PC-3 (cell line): ENCODE measurements at regions not wholly inside any gene's neighbourhood (a gene's known extent, or its start where the extent isn't known, plus 50 kb on each side); places are given as distances from the start of the nearest gene placed in this dataset.
"Not testable (repeated sequence)": the region's sequence is repeated elsewhere in the genome, so short reads cannot be mapped to it uniquely, and the experiment has no call there.

Experiments used
- ATAC-seq: fragments of 200-7000 bp; cut with Tn5 transposase; 2 replicates; pipeline ENCODE4 v1.9.1; 2020; ENCODE audit warnings: mild to moderate bottlenecking, moderate library complexity
- BruUV-seq: library from RNA; stranded (reverse); fragments of 400-500 nt; replicated peaks from 2 replicates; lab custom pipeline; 2021; lab: Mats Ljungman, UMichigan
- CTCF ChIA-PET: fragments of 300-600 bp; sonication (Branson Sonifier 250); formaldehyde crosslinking; loops from one replicate; lab custom pipeline; 2022; ENCODE audit warnings: antibody characterized with exemption; lab: Charles Lee
- POLR2A ChIA-PET: fragments of 300-600 bp; sonication (Branson Sonifier 250); formaldehyde crosslinking; loops from one replicate; lab custom pipeline; 2022; ENCODE audit warnings: antibody characterized with exemption; ENCODE audit not compliant: unreplicated experiment; lab: Charles Lee
- DNase-seq: peaks from one replicate; pipeline ENCODE4 v3.0.0-alpha.2; 2015
- H2AFZ ChIP-seq: fragments of 300-600 bp; sonication (generic); 2 replicates; pipeline ENCODE4 v1.6.0; 2016; ENCODE audit warnings: antibody characterized with exemption, low read length
- H3F3A ChIP-seq: fragments of 300-600 bp; sonication (generic); one replicate; pipeline ENCODE4 v1.6.0; 2017; ENCODE audit warnings: antibody characterized with exemption, low read length, control low read depth, mild to moderate bottlenecking; ENCODE audit not compliant: unreplicated experiment
- H3K27ac ChIP-seq: fragments of 300-600 bp; sonication (generic); 2 replicates; pipeline ENCODE4 v1.5.1; 2016; ENCODE audit warnings: mild to moderate bottlenecking, low read length
- H3K27me3 ChIP-seq: fragments of 300-600 bp; sonication (generic); 2 replicates; pipeline ENCODE4 v1.6.1; 2016; ENCODE audit warnings: low read length, mixed read lengths
- H3K36me3 ChIP-seq: fragments of 300-600 bp; sonication (generic); 2 replicates; pipeline ENCODE4 v1.6.1; 2016; ENCODE audit warnings: low read depth, mixed run types, low read length, mixed read lengths
- H3K4me1 ChIP-seq: fragments of 300-600 bp; sonication (generic); 2 replicates; pipeline ENCODE4 v1.5.1; 2016; ENCODE audit warnings: low read length; ENCODE audit not compliant: insufficient read depth
- H3K4me2 ChIP-seq: fragments of 300-600 bp; sonication (generic); 2 replicates; pipeline ENCODE4 v1.6.0; 2016; ENCODE audit warnings: low read length
- H3K4me3 ChIP-seq: fragments of 300-600 bp; sonication (generic); 2 replicates; pipeline ENCODE4 v1.5.1; 2016; ENCODE audit warnings: mild to moderate bottlenecking, low read length, mixed read lengths
- H3K79me2 ChIP-seq: fragments of 300-600 bp; sonication (generic); 2 replicates; pipeline ENCODE4 v1.6.1; 2017; ENCODE audit warnings: low read length, mixed read lengths
- H3K9ac ChIP-seq: fragments of 300-600 bp; sonication (generic); 2 replicates; pipeline ENCODE4 v1.6.0; 2016; ENCODE audit warnings: mild to moderate bottlenecking, low read length
- H3K9me2 ChIP-seq: fragments of 300-600 bp; sonication (generic); replicated peaks from 2 replicates; pipeline ENCODE4 v1.6.1; 2016; ENCODE audit warnings: mixed run types, low read length, mixed read lengths
- H3K9me3 ChIP-seq: fragments of 300-600 bp; sonication (generic); 2 replicates; pipeline ENCODE4 v1.6.1; 2016; ENCODE audit warnings: low read length, mixed read lengths
- H4K20me1 ChIP-seq: fragments of 300-600 bp; sonication (generic); 2 replicates; pipeline ENCODE4 v1.6.1; 2016; ENCODE audit warnings: low read length, mixed read lengths
- CTCF ChIP-seq: fragments of 300-600 bp; sonication (generic); conservative IDR thresholded peaks from 2 replicates; pipeline ENCODE4 v1.5.1; 2017; ENCODE audit warnings: antibody characterized with exemption, low read depth, mild to moderate bottlenecking, low read length
- EZH2 ChIP-seq: fragments of 300-600 bp; sonication (generic); IDR thresholded peaks from one replicate; pipeline ENCODE4 v1.6.1; 2017; ENCODE audit warnings: antibody characterized with exemption, mild to moderate bottlenecking, low read length; ENCODE audit not compliant: unreplicated experiment
- EZH2phosphoT487 ChIP-seq: fragments of 300-600 bp; sonication (generic); IDR thresholded peaks from 2 replicates; pipeline ENCODE4 v1.6.1; 2018; ENCODE audit warnings: mild to moderate bottlenecking, antibody characterized with exemption, low read length, borderline replicate concordance
- intact Hi-C: fragments of 100-400 bp; cut with micrococcal nuclease; formaldehyde crosslinking; loops from 2 replicates; pipeline ENCODE4 v1.9.0; 2023

GRCh38 chr6:78688668-78689067, 178.7 kb upstream of the IRAK1BP1 start:
- Histone ChIP-seq H3F3A (no peaks in the 10 kb centered on the region), H4K20me1 (no peaks in the 10 kb centered on the region), H3K4me1 (no peaks in the 10 kb centered on the region), H3K27ac (no peak overlapping the region), H3K4me2 (no peak overlapping the region), H3K36me3 (no peaks in the 10 kb centered on the region), H3K79me2 (no peaks in the 10 kb centered on the region), H3K9me2 (no peaks in the 10 kb centered on the region), H3K27me3 (no peaks in the 10 kb centered on the region), H3K4me3 (no peak overlapping the region), H2AFZ (no peak overlapping the region), H3K9me3 (no peaks in the 10 kb centered on the region), H3K9ac (no peak overlapping the region)
- ATAC-seq (no peak), DNase-seq (no peak)
- intact Hi-C loops: no loop called here
- no TSS peak for BruUV-seq
- TF ChIP-seq CTCF (no peak), EZH2phosphoT487 (no peak), EZH2 (no peak)
- ChIA-PET CTCF (no interaction called here), POLR2A (no interaction called here)

- H2AFZ ChIP-seq: no peak overlapping the region
- DNase-seq (no peak), ATAC-seq (no peak)
- no peaks in the 10 kb centered on the region for H3K27me3 ChIP-seq
- H3K79me2 ChIP-seq: no peaks in the 10 kb centered on the region
- H3K4me1 ChIP-seq: no peaks in the 10 kb centered on the region
- no peak for TF ChIP-seq CTCF
- TF ChIP-seq EZH2: no peak
- no peak for TF ChIP-seq EZH2phosphoT487
- intact Hi-C loops: no loop called here
- POLR2A ChIA-PET: no interaction called here
- H3K36me3 ChIP-seq: no peaks in the 10 kb centered on the region
- H3K9ac ChIP-seq: no peak overlapping the region
- H4K20me1 ChIP-seq: no peaks in the 10 kb centered on the region
- BruUV-seq: no TSS peak
- no peaks in the 10 kb centered on the region for H3K9me2 ChIP-seq
- H3F3A ChIP-seq: no peaks in the 10 kb centered on the region
- CTCF ChIA-PET: no interaction called here
- H3K4me2 ChIP-seq: no peak overlapping the region
- no peak overlapping the region for H3K27ac ChIP-seq
- no peaks in the 10 kb centered on the region for H3K9me3 ChIP-seq
- no peak overlapping the region for H3K4me3 ChIP-seq
Measured at GRCh38 chr6:78693835-78694234, 173.5 kb upstream of the IRAK1BP1 start.

- not testable (repeated sequence) for BruUV-seq
Measured at GRCh38 chr6:78694628-78695027, 172.7 kb upstream of the IRAK1BP1 start.

More at GRCh38 chr6:78694628-78695027, 172.7 kb upstream of the IRAK1BP1 start:
- DNase-seq, H3K4me1 ChIP-seq, ATAC-seq, H3K9me2 ChIP-seq, CTCF ChIA-PET, H3K27me3 ChIP-seq, H3F3A ChIP-seq, H3K36me3 ChIP-seq, H3K4me3 ChIP-seq, H3K9ac ChIP-seq, H3K27ac ChIP-seq, intact Hi-C loops, H3K79me2 ChIP-seq, H2AFZ ChIP-seq, POLR2A ChIA-PET, H3K9me3 ChIP-seq, H3K4me2 ChIP-seq, H4K20me1 ChIP-seq: not testable (repeated sequence)
